Stimulated activated naive CD8-positive, alpha-beta T cell treated with anti-CD3 and anti-CD28 coated beads, Interleukin-15, Interleukin-2, amounts not matched to agents 100 U/mL and 50 U/mL, for 24 hours (primary cell): ENCODE measurements at regions not wholly inside any gene's neighbourhood (a gene's known extent, or its start where the extent isn't known, plus 50 kb on each side); places are given as distances from the start of the nearest gene placed in this dataset.
"Not testable (repeated sequence)": the region's sequence is repeated elsewhere in the genome, so short reads cannot be mapped to it uniquely, and the experiment has no call there.

Source experiments
- ATAC-seq: fragments of 150-1000 bp; cut with Tn5 transposase; one replicate; pipeline ENCODE4 v1.10.0; 2021
- DNase-seq: peaks from one replicate; pipeline ENCODE4 v3.0.0; 2021

- no peak for DNase-seq
These were observed 1350.0 kb upstream of the EPHA6 start for GRCh38 chr3:95464346-95464745.

DNA sequence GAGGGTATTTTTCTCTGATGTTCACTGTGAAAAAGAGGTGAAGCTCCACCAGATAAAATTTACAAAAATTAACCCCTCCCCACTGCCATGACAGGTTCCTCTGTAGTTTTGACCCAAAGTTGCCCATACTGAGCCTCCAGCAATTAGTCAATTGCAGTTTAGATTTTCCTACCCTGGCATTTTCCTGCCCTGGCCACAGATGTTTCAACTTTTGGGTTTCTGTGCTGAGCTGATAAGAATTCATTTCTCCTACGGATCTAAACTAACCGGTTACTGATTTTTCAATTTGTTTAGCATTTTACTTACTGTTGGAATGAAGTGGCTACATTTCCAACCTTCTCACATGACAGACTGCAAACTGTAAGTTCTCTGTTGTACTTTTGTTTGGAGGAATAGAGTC is 1346.1 kb upstream of the EPHA6 start:
- ATAC-seq: no peak
- no peak for DNase-seq

More at GRCh38 chr3:95464346-95464745, 1350.0 kb upstream of the EPHA6 start:
- ATAC-seq: no peak

DNA sequence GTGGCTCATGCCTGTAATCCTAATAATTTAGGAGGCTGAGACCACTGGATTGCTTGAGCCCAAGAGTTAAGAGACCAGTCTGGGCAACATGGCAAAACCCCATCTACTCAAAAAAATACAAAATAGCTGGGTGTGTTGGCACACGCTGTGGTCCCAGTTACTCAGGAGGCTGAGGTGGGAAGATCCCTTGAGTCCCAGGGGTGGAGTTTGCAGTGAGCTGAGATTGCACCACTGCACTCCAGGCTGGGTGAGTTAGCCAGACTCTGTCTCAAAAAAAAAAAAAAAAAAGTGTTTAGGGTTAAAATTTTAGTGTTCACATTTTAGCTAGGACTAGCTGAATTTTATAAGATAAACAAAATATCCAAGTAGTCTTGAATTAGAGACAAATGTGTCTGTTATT is 1340.1 kb upstream of the EPHA6 start:
- no peak for DNase-seq

DNA sequence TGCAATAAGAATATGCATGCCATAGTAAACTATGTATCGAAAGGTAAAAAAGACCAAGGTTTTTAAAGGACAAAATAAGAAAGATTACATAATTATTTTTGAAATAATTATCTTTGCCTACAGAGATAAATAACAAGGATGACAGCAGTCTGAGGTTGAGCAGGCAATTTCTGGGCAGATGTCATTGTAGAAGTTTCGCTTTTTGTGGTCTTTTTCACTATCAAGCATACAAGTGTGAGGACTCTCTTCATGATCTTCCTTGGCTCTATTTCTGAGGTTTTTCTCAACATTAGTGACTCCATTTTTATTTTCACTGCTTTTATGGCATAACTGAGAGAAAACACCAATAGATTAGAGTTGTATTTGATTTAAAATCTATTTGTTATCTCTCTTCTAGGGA is 1337.9 kb upstream of the EPHA6 start:
- no peak for ATAC-seq
- no peak for DNase-seq

More for the DNA sequence above, 1340.1 kb upstream of the EPHA6 start:
- no peak for ATAC-seq

DNA sequence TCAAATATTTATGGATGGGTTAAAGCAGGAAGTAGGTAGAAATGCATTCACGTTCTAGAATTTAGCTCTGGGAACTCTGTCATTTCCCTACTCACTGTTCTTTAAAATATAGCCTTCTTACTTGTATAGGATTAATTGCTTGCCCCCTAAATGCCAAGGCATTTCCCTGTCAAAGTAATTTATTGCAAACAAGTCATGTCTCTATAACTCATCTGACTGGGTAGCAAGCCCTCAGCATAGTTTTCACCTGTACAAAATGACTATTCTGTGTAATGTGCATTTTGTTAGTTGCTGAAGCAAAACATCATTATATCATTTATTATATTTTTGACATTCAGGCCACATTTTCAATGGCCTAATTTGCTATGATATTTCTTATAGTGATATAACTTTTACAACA is 1308.2 kb upstream of the EPHA6 start:
- DNase-seq (no peak), ATAC-seq (no peak)

DNA sequence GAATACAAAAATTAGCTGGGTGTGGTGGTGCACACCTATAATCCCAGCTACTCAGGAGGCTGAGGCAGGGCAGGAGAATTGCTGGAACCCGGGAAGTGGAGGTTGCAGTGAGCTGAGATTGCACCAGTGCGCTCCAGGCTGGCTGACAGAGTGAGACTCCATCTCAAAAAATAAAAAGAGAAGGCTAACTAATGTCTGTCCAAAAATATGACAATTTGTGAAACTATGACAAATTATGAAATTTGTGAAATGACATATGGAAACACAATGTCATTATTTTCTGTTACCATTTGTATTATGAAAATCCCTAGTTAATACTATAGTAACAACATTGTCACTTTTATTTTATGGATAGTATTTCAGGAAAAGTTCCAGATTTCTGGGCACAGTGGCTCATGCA is 1306.3 kb upstream of the EPHA6 start:
- DNase-seq (no peak), ATAC-seq (no peak)

DNA sequence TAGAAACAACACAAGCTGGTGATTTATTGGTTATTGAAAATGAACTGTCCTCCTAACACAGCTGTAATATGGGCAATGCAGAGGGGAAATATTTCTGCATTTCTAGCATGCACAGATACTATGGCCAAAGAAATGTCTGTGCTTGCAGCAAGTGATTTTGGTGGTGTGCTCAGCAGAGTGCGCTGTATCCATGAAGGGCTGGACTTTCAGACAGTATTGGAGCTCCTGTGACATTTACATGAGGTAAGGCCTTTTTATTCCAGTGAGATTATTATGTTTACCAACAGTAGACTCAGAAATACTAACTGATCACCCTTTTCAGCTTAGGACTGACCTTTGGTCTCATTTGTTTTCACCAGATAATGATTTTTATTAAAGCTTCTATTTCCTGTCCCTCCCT is 1302.6 kb upstream of the EPHA6 start:
- ATAC-seq: no peak
- no peak for DNase-seq

GRCh38 chr3:95514260-95514659 is 1300.1 kb upstream of the EPHA6 start:
- DNase-seq (no peak), ATAC-seq (no peak)

DNA sequence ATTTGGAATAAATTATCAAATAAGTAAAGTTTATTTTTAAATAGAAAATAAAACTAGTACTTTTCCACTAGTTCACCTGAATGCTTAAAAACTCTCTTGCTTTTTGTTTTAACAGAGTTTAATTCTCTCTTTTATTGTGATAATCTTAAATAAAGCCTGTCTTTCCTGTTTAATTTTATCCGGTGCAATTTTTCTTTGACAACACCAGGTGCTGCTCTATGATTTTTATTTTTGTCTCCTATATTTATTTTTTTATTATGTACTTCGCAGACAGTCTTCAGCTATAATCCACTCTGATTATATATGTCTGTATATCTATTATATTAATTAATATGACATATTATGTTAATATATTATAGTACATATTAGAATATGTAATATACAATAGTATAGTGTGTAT is 1293.0 kb upstream of the EPHA6 start:
- ATAC-seq (no peak), DNase-seq (no peak)

GRCh38 chr3:95522449-95522848 is 1291.9 kb upstream of the EPHA6 start:
- no peak for ATAC-seq

GRCh38 chr3:95539950-95540483 is 1274.4 kb upstream of the EPHA6 start:
- no peak for ATAC-seq

More at GRCh38 chr3:95522449-95522848, 1291.9 kb upstream of the EPHA6 start:
- DNase-seq: no peak

DNA sequence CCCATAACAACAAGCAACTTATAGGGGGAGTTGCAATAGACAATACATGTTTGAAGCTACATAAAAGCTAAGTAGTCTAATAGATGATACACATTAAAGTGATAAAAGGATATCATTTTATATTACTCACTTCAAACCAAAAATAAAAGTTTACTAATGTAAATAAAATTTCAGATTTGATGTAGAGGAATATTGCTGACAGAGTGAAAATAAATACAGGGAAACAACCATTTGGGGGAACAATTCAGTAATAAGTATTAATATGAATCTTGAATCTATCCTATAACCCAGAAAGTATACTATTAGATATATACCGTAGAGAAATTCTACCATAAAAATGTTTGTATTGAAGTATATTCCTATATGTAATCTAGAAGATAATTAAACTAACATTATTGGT is 1248.9 kb upstream of the EPHA6 start:
- DNase-seq: no peak
- ATAC-seq: no peak

More at GRCh38 chr3:95539950-95540483, 1274.4 kb upstream of the EPHA6 start:
- DNase-seq: no peak

- DNase-seq (no peak), ATAC-seq (no peak)
These were observed 1247.0 kb upstream of the EPHA6 start for GRCh38 chr3:95567346-95567745.

- no peak for DNase-seq
- ATAC-seq: no peak
These were observed 1227.6 kb upstream of the EPHA6 start for GRCh38 chr3:95586754-95587153.

GRCh38 chr3:95587641-95588040 is 1226.8 kb upstream of the EPHA6 start:
- DNase-seq, ATAC-seq: not testable (repeated sequence)

- ATAC-seq (no peak), DNase-seq (no peak)
These were observed 1225.9 kb upstream of the EPHA6 start for GRCh38 chr3:95588473-95588872.

- ATAC-seq: no peak
- no peak for DNase-seq
These were observed 1218.8 kb upstream of the EPHA6 start for GRCh38 chr3:95595416-95596075.

DNA sequence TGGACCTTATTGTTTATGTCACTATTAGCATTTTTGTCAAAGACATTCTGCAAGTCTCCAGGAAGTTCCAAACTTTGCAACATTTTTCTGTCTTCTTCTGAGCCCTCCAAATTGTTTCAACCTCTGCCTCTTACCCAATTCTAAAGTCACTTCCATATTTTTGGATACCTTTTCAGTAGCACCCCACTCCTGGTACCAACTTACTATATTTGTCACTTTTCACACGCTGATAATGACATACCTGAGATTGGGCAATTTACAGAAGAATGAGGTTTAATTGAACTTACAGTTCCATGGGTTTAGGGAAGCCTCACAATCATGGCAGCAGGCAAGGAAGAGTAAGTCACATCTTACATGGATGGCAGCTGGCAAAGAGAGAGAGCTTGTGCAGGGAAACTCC is 1206.5 kb upstream of the EPHA6 start:
- no peak for DNase-seq
- ATAC-seq: no peak

DNA sequence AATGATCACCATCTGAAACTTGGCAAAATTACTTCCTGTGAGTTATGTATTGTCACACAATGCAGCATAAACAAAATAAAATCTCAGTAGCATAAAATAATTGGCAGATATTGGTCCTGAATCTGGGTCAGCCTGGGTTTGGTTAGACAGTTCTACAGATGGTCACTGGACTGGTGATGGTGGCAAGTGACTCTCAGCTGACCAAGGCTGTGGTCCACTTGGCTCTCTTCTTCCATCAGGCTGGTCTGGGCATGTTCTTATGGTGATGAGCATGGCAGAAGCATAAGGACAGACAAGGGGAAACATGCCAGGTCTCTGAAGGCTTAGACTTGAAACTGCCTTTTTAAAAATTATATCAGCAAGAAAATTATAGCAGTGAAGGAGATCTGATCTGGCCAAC is 1205.0 kb upstream of the EPHA6 start:
- DNase-seq (no peak), ATAC-seq (no peak)

DNA sequence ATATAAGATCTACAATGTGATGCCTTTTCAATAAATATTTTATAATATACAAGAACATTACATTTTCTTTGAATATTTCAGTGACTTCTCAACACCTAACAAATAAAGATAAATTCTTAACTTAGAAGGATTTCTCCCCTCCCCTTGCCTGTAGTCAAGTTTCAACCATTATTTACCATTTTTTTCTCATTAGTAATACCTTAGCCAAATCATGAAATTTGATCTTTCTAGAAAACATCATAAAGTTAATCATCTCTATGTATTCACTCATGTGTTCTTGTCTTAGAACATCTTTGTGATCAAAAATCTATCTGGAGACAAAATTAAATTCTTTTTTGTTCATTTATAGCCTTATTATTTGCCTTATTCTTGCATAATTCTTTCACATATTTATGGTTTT is 1201.8 kb upstream of the EPHA6 start:
- DNase-seq (no peak), ATAC-seq (no peak)

GRCh38 chr3:95613993-95614392 is 1200.4 kb upstream of the EPHA6 start:
- ATAC-seq (no peak), DNase-seq (no peak)

DNA sequence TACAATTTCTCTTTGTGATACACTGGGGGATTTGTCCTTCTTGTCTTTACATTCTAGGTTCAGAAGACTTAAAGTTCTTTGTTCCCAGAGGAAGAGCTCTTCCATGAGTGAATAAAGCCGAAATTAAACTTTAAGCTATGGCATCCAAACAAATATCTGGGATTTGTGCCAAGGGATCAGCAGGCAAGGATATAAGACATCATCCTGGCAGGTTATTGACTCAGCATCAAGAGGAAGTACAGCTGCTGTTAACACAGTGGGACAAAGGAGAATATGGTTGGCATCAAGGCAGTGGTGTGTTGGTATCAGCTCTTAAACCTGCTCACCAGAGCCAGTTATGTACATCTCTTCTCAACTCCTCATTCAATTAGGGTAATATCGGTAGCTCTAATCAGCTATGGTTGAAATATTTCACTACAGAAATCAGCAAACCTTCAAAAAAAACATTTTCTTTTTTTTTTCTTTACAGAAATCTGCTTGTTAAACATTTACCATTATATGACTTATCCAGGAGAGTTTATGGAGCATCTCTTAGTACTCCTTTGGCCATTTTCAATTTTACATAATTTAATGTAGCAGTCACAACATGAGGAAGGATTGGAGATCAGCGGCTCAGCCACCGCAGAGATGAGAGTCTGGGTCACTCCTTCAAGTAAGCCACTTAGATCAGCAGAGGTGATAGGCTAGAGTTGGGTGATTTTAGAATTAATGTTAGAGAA is 1198.6 kb upstream of the EPHA6 start:
- DNase-seq (no peak), ATAC-seq (no peak)

DNA sequence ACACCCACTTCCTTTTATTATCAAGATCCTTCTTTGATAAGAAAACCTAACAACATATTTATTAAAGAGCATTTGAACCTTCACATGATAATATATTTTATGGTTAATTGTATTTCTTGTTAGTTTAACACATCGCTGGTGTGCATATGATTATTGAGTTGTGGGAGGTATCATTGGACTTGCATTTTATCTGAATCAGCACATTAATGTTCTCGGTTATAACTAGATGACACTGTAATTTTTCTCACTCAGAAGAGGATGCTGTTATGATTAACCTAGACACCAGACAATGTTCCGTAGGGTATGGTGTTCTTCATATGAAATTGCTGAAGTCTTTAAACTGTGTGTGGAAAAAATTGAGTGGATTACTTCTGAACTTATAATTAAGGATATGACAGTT is 1188.3 kb upstream of the EPHA6 start:
- ATAC-seq: no peak
- no peak for DNase-seq

DNA sequence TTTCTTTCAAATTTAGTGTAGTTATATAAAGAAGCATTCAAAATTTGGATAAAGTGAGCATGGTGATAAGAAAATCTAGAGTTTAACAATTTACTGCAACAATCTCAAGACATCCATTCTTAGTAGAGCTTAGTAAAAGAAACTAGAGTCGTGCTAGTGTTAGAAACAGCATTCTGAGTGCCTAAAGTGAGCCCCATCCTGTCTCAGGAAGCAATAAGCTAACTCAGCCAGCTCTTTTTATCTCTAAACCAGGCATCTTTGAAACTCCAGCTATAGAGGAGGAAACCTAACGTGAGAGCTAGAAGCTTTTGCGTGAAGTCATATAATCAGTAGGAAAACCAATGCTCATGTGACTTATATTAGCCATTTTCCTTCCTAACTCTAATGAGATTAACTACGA is 1187.1 kb upstream of the EPHA6 start:
- ATAC-seq: no peak
- no peak for DNase-seq
